Progenitor cell of endocrine pancreas (in vitro differentiated cells): ENCODE measurements at regions not wholly inside any gene's neighbourhood (a gene's known extent, or its start where the extent isn't known, plus 50 kb on each side); places are given as distances from the start of the nearest gene placed in this dataset.

Source experiments
- DNase-seq: peaks from one replicate; pipeline ENCODE4 v3.0.0; 2021; ENCODE audit warnings: low spot score; ENCODE audit not compliant: unreplicated experiment
- H3K27ac Mint-ChIP-seq: 2 replicates; pipeline ENCODE4 v1.8.0; 2021; ENCODE audit warnings: mild to moderate bottlenecking, moderate library complexity, mixed read lengths
- H3K27me3 Mint-ChIP-seq: 2 replicates; pipeline ENCODE4 v1.8.0; 2021; ENCODE audit warnings: mixed read lengths
- H3K36me3 Mint-ChIP-seq: 2 replicates; pipeline ENCODE4 v1.8.0; 2022; ENCODE audit warnings: mixed read lengths; ENCODE audit not compliant: insufficient read depth
- H3K4me1 Mint-ChIP-seq: 2 replicates; pipeline ENCODE4 v1.8.0; 2021; ENCODE audit warnings: low read depth, mixed read lengths
- H3K4me3 Mint-ChIP-seq: 2 replicates; pipeline ENCODE4 v1.8.0; 2021; ENCODE audit warnings: low read depth, mild to moderate bottlenecking, moderate library complexity, mixed read lengths
- H3K9me3 Mint-ChIP-seq: 2 replicates; pipeline ENCODE4 v1.8.0; 2021; ENCODE audit warnings: low read depth, mixed read lengths
- TF ChIP-seq, protein P1 (sequence below): fragments of 200-600 bp; sonication (generic); IDR thresholded peaks from one replicate; pipeline ENCODE4 v1.5.0; 2021; ENCODE audit warnings: antibody characterized with exemption, mild to moderate bottlenecking; ENCODE audit not compliant: unreplicated experiment

DNA sequence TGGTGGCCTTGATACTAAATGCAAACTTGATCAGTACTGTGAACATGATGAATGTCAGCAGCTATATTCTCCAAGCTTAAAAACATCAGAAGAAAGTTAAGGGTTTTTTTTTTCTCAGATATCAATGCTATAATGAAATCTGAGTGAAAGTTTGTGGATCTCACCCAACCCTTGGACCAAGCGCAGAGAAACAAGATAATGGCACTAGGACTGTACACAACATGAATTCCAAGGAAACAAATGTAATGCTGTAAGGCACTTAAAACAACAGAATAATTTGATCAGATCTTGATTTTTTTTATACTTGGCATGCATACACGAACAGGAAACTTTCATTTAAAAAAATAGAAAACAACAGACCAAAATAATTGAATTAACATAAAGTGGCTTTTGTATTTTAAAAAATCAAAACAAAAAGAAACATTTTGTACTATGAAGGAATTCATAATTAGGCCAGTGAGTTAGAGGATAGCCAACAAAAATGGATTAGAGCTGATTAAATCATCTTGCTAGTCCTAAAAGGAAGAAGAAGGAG lies 1154.0 kb upstream of the EYS start:
- H3K9me3 Mint-ChIP-seq = peaks cover 6% of the 10 kb centered on the region
- TF ChIP-seq, protein P1, sequence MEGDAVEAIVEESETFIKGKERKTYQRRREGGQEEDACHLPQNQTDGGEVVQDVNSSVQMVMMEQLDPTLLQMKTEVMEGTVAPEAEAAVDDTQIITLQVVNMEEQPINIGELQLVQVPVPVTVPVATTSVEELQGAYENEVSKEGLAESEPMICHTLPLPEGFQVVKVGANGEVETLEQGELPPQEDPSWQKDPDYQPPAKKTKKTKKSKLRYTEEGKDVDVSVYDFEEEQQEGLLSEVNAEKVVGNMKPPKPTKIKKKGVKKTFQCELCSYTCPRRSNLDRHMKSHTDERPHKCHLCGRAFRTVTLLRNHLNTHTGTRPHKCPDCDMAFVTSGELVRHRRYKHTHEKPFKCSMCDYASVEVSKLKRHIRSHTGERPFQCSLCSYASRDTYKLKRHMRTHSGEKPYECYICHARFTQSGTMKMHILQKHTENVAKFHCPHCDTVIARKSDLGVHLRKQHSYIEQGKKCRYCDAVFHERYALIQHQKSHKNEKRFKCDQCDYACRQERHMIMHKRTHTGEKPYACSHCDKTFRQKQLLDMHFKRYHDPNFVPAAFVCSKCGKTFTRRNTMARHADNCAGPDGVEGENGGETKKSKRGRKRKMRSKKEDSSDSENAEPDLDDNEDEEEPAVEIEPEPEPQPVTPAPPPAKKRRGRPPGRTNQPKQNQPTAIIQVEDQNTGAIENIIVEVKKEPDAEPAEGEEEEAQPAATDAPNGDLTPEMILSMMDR = no peak
- no peaks in the 10 kb centered on the region for H3K27me3 Mint-ChIP-seq
- DNase-seq = no peak
- H3K4me1 Mint-ChIP-seq = no peaks in the 10 kb centered on the region
- H3K27ac Mint-ChIP-seq = no peak overlapping the region
- no peaks in the 10 kb centered on the region for H3K36me3 Mint-ChIP-seq
- no peak overlapping the region for H3K4me3 Mint-ChIP-seq

DNA sequence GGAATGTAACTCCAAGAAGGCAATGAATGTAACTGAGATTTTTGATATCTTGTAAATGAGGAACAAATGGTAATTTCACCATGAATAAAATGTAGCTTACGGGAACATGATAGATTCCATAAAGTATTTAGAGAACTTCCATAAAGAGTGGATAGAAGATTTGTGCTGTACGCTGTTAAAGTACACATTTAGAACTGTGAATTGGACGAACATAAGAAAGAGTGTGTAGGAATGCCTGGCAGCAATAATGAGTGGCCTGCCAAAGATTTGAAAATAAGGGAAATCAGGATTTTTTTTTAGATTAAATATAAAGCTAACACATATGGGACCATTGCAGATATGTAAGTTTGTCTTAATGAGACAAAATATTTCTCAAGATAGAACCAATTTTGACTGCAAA lies 1153.3 kb upstream of the EYS start:
- Mint-ChIP-seq H3K27me3 (no peaks in the 10 kb centered on the region), H3K4me3 (no peak overlapping the region), H3K9me3 (peaks cover 6% of the 10 kb centered on the region), H3K4me1 (no peaks in the 10 kb centered on the region), H3K27ac (no peak overlapping the region), H3K36me3 (no peaks in the 10 kb centered on the region)
- TF ChIP-seq, protein P1 = no peak
- DNase-seq = no peak

- Mint-ChIP-seq H3K27ac (no peak overlapping the region), H3K4me1 (no peaks in the 10 kb centered on the region), H3K9me3 (no peaks in the 10 kb centered on the region), H3K36me3 (no peaks in the 10 kb centered on the region), H3K27me3 (no peaks in the 10 kb centered on the region), H3K4me3 (no peak overlapping the region)
- no peak for DNase-seq
- TF ChIP-seq, protein P1 = no peak
Observed at GRCh38 chr6:66858196-66858595, 1151.2 kb upstream of the EYS start.

DNA sequence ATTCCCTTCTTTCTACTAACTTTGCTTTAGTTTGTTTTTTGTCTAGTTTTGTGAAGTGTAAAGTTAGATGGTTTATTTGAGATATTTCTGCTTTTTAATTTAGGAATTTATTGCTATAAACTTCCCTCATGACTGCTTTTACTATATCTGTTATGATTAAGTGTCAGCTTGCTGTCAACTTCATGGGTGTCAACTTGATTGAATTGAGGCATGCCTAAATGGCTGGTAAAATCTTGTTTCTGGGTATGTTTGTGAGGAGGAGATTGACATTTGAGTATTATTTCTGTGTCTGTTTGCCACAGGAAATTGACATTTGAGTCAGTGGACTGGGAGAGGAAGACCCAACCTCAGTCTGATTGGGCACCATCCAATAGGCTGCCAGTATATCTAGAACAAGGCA lies 1147.0 kb upstream of the EYS start:
- Mint-ChIP-seq H3K27ac (no peak overlapping the region), H3K4me1 (no peaks in the 10 kb centered on the region), H3K36me3 (no peaks in the 10 kb centered on the region), H3K27me3 (no peaks in the 10 kb centered on the region), H3K4me3 (no peak overlapping the region), H3K9me3 (no peaks in the 10 kb centered on the region)
- TF ChIP-seq, protein P1 = no peak
- no peak for DNase-seq

DNA sequence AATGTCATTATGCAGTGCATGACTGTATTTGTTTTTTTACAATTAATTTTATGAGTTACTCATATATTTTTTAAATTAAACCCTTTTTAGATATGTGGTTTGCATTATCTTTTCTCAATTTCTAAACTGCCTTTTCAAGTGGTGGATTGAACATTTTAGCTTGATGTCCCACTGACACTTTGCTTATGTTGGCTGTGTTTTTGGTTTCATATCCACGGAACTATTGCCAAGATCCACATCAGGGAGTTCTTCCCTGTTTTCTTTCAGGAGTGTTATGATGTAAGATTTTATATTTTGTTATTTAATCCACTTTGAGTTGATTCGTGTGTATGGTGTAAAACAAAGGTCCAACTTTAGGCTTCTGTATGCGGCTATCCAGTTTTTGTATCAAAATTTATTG lies 1144.9 kb upstream of the EYS start:
- Mint-ChIP-seq H3K9me3 (no peaks in the 10 kb centered on the region), H3K27me3 (no peaks in the 10 kb centered on the region), H3K36me3 (no peaks in the 10 kb centered on the region), H3K4me3 (no peak overlapping the region), H3K4me1 (peaks cover 3% of the 10 kb centered on the region), H3K27ac (no peak overlapping the region)
- TF ChIP-seq, protein P1 = no peak
- no peak for DNase-seq
